SK-N-SH (cell line): ENCODE measurements at regions not wholly inside any gene's neighbourhood (a gene's known extent, or its start where the extent isn't known, plus 50 kb on each side); places are given as distances from the start of the nearest gene placed in this dataset.

Experiments used
- CTCF ChIA-PET: fragments of 300-600, 350-600 bp; formaldehyde crosslinking; extraction: SDS; loops from one replicate; lab custom pipeline; 2021; lab: Yijun Ruan, JAX
- POLR2A ChIA-PET: fragments of 350-600 bp; sonication (Branson Sonifier 250); formaldehyde crosslinking; extraction: SDS; loops from one replicate; lab custom pipeline; 2020; ENCODE audit warnings: antibody characterized with exemption, inconsistent platforms; lab: Yijun Ruan, JAX
- DNase-seq: peaks from one replicate; pipeline ENCODE4 v3.0.0; 2012
- H2AFZ ChIP-seq: fragments of 200-600 bp; sonication (generic); 2 replicates; pipeline ENCODE4 v1.8.1; 2016; ENCODE audit warnings: antibody characterized with exemption, mild to moderate bottlenecking, low read depth
- H3F3A ChIP-seq: fragments of 200-600 bp; sonication (generic); replicated peaks from 2 replicates; pipeline ENCODE3; 2016; ENCODE audit warnings: antibody characterized with exemption, mild to moderate bottlenecking; ENCODE audit not compliant: insufficient read depth
- H3K27ac ChIP-seq, 2 experiments: fragments of 200-500 bp in 1 of 2; fragments of 200-600 bp in 1 of 2; sonication (Bioruptor generic) in 1 of 2; sonication (generic), shearing (Covaris generic) in 1 of 2; 2 replicates each; pipeline versions ENCODE4 v1.5.1 to v1.6.1; 2014 to 2016; ENCODE audit warnings: low read depth in 2 of 2, inconsistent platforms in 1 of 2, low read length in 1 of 2, mild to moderate bottlenecking in 1 of 2, mixed read lengths in 1 of 2
- H3K27me3 ChIP-seq: fragments of 200-600 bp; sonication (generic), shearing (Covaris generic); 2 replicates; pipeline ENCODE4 v1.6.1; 2016; ENCODE audit warnings: mixed run types; ENCODE audit not compliant: insufficient read depth
- H3K36me3 ChIP-seq, 2 experiments: fragments of 200-500 bp in 1 of 2; fragments of 200-600 bp in 1 of 2; sonication (Bioruptor generic) in 1 of 2; sonication (generic) in 1 of 2; replicated peaks in 1 of 2; 2 replicates each; pipeline versions ENCODE3 to v1.5.1; 2014 to 2016; ENCODE audit warnings: low read length in 1 of 2, mild to moderate bottlenecking in 1 of 2; ENCODE audit not compliant: insufficient read depth in 2 of 2, control insufficient read depth in 1 of 2
- H3K4me1 ChIP-seq, 2 experiments: fragments of 200-500 bp in 1 of 2; fragments of 200-600 bp in 1 of 2; sonication (Bioruptor generic) in 1 of 2; sonication (generic), shearing (Covaris generic) in 1 of 2; 2 replicates each; pipeline versions ENCODE4 v1.5.1 to v1.6.1; 2014 to 2016; ENCODE audit warnings: low read depth in 1 of 2, low read length in 1 of 2, mixed run types in 1 of 2; ENCODE audit not compliant: insufficient read depth in 2 of 2, control insufficient read depth in 1 of 2
- H3K4me2 ChIP-seq: fragments of 200-600 bp; sonication (generic), shearing (Covaris generic); 2 replicates; pipeline ENCODE4 v1.6.1; 2017; ENCODE audit warnings: mixed run types
- H3K4me3 ChIP-seq, 2 experiments: fragments of 200-500 bp in 1 of 2; fragments of 200-600 bp in 1 of 2; sonication (Bioruptor generic) in 1 of 2; sonication (generic), shearing (Covaris generic) in 1 of 2; 2 replicates each; pipeline versions ENCODE4 v1.5.1 to v1.8.1; 2014 to 2016; ENCODE audit warnings: low read depth in 2 of 2, inconsistent platforms in 1 of 2, low read length in 1 of 2, mild to moderate bottlenecking in 1 of 2, mixed read lengths in 1 of 2, moderate library complexity in 1 of 2
- H3K79me2 ChIP-seq: fragments of 200-600 bp; sonication (generic); 2 replicates; pipeline ENCODE4 v1.8.1; 2017; ENCODE audit warnings: mild to moderate bottlenecking; ENCODE audit not compliant: insufficient read depth
- H3K9ac ChIP-seq: fragments of 200-600 bp; sonication (generic); 2 replicates; pipeline ENCODE4 v1.6.1; 2017; ENCODE audit warnings: mixed run types
- H3K9me2 ChIP-seq: fragments of 200-600 bp; sonication (generic); 2 replicates; pipeline ENCODE4 v1.6.1; 2017; ENCODE audit warnings: mixed run types
- H3K9me3 ChIP-seq: fragments of 200-600 bp; sonication (generic); 2 replicates; pipeline ENCODE4 v1.6.1; 2017; ENCODE audit warnings: mixed run types, mild to moderate bottlenecking, moderate library complexity
- H4K20me1 ChIP-seq: fragments of 200-600 bp; sonication (generic); 2 replicates; pipeline ENCODE4 v1.6.1; 2017; ENCODE audit warnings: mild to moderate bottlenecking, mixed run types; ENCODE audit not compliant: insufficient read depth
- CTCF ChIP-seq: fragments of 200-600 bp; sonication (generic); IDR thresholded peaks from 2 replicates; pipeline ENCODE4 v1.6.1; 2017; ENCODE audit warnings: antibody characterized with exemption, mild to moderate bottlenecking, moderate library complexity
- EP300 ChIP-seq, 2 experiments: IDR thresholded peaks; 2 replicates each; pipeline versions ENCODE4 v1.4.0 to v1.6.1; 2012; ENCODE audit warnings: borderline replicate concordance in 1 of 2, low read depth in 1 of 2, low read length in 1 of 2
- FOSL2 ChIP-seq: IDR thresholded peaks from 2 replicates; pipeline ENCODE4 v1.4.0; 2012; ENCODE audit warnings: low read depth, mild to moderate bottlenecking, moderate library complexity, borderline replicate concordance
- FOXJ3 ChIP-seq: sonication (generic); formaldehyde crosslinking; IDR thresholded peaks from 2 replicates; pipeline ENCODE4 v1.5.1; 2020; ENCODE audit warnings: mild to moderate bottlenecking, missing genetic modification reagents
- GABPA ChIP-seq: IDR thresholded peaks from 2 replicates; pipeline ENCODE4 v1.4.0; 2012; ENCODE audit warnings: low read depth, mild to moderate bottlenecking
- GATA2 ChIP-seq: sonication (generic); formaldehyde crosslinking; IDR thresholded peaks from 2 replicates; pipeline ENCODE4 v1.5.0; 2020; ENCODE audit warnings: mild to moderate bottlenecking, missing genetic modification reagents
- JUND ChIP-seq: IDR thresholded peaks from 2 replicates; pipeline ENCODE4 v1.4.0; 2012
- NFIC ChIP-seq: IDR thresholded peaks from 2 replicates; pipeline ENCODE4 v1.4.0; 2012; ENCODE audit warnings: borderline replicate concordance
- PBX3 ChIP-seq: IDR thresholded peaks from 2 replicates; pipeline ENCODE4; 2012
- POLR2AphosphoS5 ChIP-seq: IDR thresholded peaks from 2 replicates; pipeline ENCODE4 v1.6.1; 2012; ENCODE audit warnings: low read depth, low read length
- RCOR1 ChIP-seq: fragments of 150-350 bp; IDR thresholded peaks from 2 replicates; pipeline ENCODE4 v1.6.1; 2017; ENCODE audit warnings: antibody characterized with exemption, low read length
- RFX5 ChIP-seq: IDR thresholded peaks from 2 replicates; pipeline ENCODE4 v1.6.1; 2012; ENCODE audit warnings: mild to moderate bottlenecking, improper control_type of control experiment, low read length
- RXRA ChIP-seq: IDR thresholded peaks from 2 replicates; pipeline ENCODE4 v1.4.0; 2012; ENCODE audit warnings: low read depth, mild to moderate bottlenecking, borderline replicate concordance
- SIN3A ChIP-seq: IDR thresholded peaks from 2 replicates; pipeline ENCODE4 v1.6.1; 2012; ENCODE audit warnings: low read depth, mild to moderate bottlenecking, low read length, moderate library complexity, borderline replicate concordance
- SMC3 ChIP-seq: IDR thresholded peaks from 2 replicates; pipeline ENCODE4 v1.6.1; 2012; ENCODE audit warnings: low read depth, low read length, improper control_type of control experiment
- TAF1 ChIP-seq: IDR thresholded peaks from 2 replicates; pipeline ENCODE4 v1.6.1; 2012; ENCODE audit warnings: low read depth, mild to moderate bottlenecking, low read length, moderate library complexity, borderline replicate concordance
- TEAD4 ChIP-seq: IDR thresholded peaks from 2 replicates; pipeline ENCODE4 v1.4.0; 2012; ENCODE audit warnings: mild to moderate bottlenecking, borderline replicate concordance; ENCODE audit not compliant: insufficient read depth
- ZBTB33 ChIP-seq: IDR thresholded peaks from 2 replicates; pipeline ENCODE4 v1.4.0; 2012; ENCODE audit warnings: low read depth, borderline replicate concordance
- WGBS: methylation state at CpG from one replicate; pipeline ENCODE4 v1.1.6; 2017; ENCODE audit warnings: low lambda C conversion rate; 5-methylcytosine and 5-hydroxymethylcytosine counted together

GRCh38 chr4:187378441-187378840 lies 617.1 kb upstream of the ZFP42 start:
- CTCF ChIA-PET, result no interaction called here
- Histone ChIP-seq H3K9me3 (no peaks in the 10 kb centered on the region), H3K27me3 (no peaks in the 10 kb centered on the region), H3K9ac (no peak overlapping the region), H3K27ac (no peak overlapping the region), H3K79me2 (no peaks in the 10 kb centered on the region), H4K20me1 (no peaks in the 10 kb centered on the region), H3K9me2 (no peaks in the 10 kb centered on the region), H2AFZ (no peak overlapping the region), H3K4me1 (no peaks in the 10 kb centered on the region), H3K4me3 (no peak overlapping the region), H3F3A (no peaks in the 10 kb centered on the region), H3K36me3 (no peaks in the 10 kb centered on the region)
- POLR2A ChIA-PET, result no interaction called here
- 29% methylated on average over 3 of the region's 3 CpGs for WGBS
- DNase-seq, result no peak
- TF ChIP-seq TEAD4, result no peak
- TF ChIP-seq PBX3, result no peak
- no peak for TF ChIP-seq POLR2AphosphoS5
- TF ChIP-seq SIN3A, result no peak
- no peak for TF ChIP-seq TAF1
- TF ChIP-seq RXRA, result no peak
- TF ChIP-seq SMC3, result no peak
- no peak for TF ChIP-seq RCOR1
- TF ChIP-seq RFX5, result no peak
- TF ChIP-seq GABPA, result no peak
- no peak for TF ChIP-seq EP300 (IDR thresholded peaks at IDR 0.05; ENCODE audit: borderline replicate concordance in 1 of 2, low read depth in 1 of 2, low read length in 1 of 2)
- no peak for TF ChIP-seq GATA2
- no peak for TF ChIP-seq ZBTB33
- no peak for TF ChIP-seq JUND
- no peak for TF ChIP-seq NFIC
- no peak for TF ChIP-seq FOXJ3 (CRISPR knock-in tag)
- TF ChIP-seq, all 33 proteins: peak for 0
- no peak overlapping the region for H3K4me2 ChIP-seq

GRCh38 chr4:187380181-187380581 lies 615.4 kb upstream of the ZFP42 start:
- no peaks in the 10 kb centered on the region for H3K9me2 ChIP-seq
- H3K9me3 ChIP-seq, result no peaks in the 10 kb centered on the region
- no peaks in the 10 kb centered on the region for H3K79me2 ChIP-seq
- H2AFZ ChIP-seq, result no peak overlapping the region
- H3F3A ChIP-seq, result no peaks in the 10 kb centered on the region
- 49% methylated on average over 4 of the region's 4 CpGs for WGBS
- TF ChIP-seq FOSL2 (no peak), CTCF (peak; percentile 20; the same call in 1 of the 2 replicates)
- CTCF ChIA-PET, result no interaction called here
- no peak overlapping the region for H3K27ac ChIP-seq
- no peaks in the 10 kb centered on the region for H3K27me3 ChIP-seq
- no peak for DNase-seq
- H4K20me1 ChIP-seq, result no peaks in the 10 kb centered on the region
- H3K9ac ChIP-seq, result no peak overlapping the region
- no peak overlapping the region for H3K4me3 ChIP-seq
- POLR2A ChIA-PET, result no interaction called here
- no peak overlapping the region for H3K4me2 ChIP-seq
- H3K4me1 ChIP-seq, result no peaks in the 10 kb centered on the region
- H3K36me3 ChIP-seq, result no peaks in the 10 kb centered on the region
